Neural cell (in vitro differentiated cells): ENCODE measurements at regions not wholly inside any gene's neighbourhood (a gene's known extent, or its start where the extent isn't known, plus 50 kb on each side); places are given as distances from the start of the nearest gene placed in this dataset.

Source experiments
- EZH2 ChIP-seq: fragments of 200-600, 300-800 bp; shearing (Covaris generic), sonication (generic); IDR thresholded peaks from 2 replicates; pipeline ENCODE4 v1.6.1; 2014; ENCODE audit warnings: antibody characterized with exemption, low read length, borderline replicate concordance, mild to moderate bottlenecking; ENCODE audit not compliant: insufficient read depth, poor library complexity, severe bottlenecking
- SMC3 ChIP-seq: fragments of 450-650 bp; conservative IDR thresholded peaks from 2 replicates; pipeline ENCODE4 v1.6.1; 2014; ENCODE audit warnings: antibody characterized with exemption, mild to moderate bottlenecking, moderate library complexity; ENCODE audit not compliant: poor library complexity

DNA sequence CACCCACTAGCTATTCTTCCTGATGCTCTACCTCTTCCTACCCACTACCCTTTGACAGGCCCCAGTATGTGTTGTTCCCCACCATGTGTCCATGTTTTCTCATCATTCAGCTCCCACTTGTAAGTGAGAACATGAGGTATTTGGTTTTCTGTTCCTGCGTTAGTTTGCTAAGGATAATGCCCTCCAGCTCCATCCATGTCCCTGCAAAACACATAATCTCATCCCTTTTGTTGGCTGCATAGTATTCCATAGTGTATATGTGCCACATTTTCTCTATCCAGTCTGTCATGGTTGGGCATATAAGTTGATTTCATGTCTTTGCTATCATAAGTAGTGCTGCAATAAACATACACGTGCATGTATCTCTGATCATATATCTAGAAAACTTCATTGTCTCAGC lies 218.3 kb upstream of the STXBP5 start:
- no peak for TF ChIP-seq EZH2
- TF ChIP-seq SMC3 = no peak
